ENCODE measurements at regions not wholly inside any gene's neighbourhood (a gene's known extent, or its start where the extent isn't known, plus 50 kb on each side); places are given as distances from the start of the nearest gene placed in this dataset.
A peak's percentile ranks its signal among the peaks of the same experiment; 100 is the strongest.
"Not testable (repeated sequence)": the region's sequence is repeated elsewhere in the genome, so short reads cannot be mapped to it uniquely, and the experiment has no call there.

DNA sequence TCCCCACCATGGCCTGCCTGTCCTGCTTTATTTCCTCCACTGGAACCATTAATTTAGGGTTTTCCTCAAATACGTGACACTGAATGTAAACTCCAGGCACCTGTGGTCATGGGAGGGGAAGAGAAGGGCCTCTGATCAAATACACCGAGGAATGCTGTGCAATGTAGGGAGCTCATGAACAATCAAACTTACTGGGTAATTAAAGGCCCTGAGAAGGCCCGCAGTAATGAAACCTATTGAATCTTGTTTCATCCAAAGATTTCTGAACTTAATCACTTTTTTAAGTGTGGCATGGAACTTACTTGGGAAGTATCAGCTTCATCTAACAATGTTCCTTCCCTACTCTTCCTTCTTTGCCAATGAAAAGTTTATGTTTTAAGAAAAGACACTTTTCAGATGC lies 299.8 kb downstream of the MIAT start:
- DNase-seq (ENCODE audit: low read depth in 2 of 3, low spot score in 2 of 3) = no peak

GRCh38 chr22:26957897-26958296 lies 300.5 kb downstream of the MIAT start:
- DNase-seq (ENCODE audit: low read depth in 2 of 3, low spot score in 2 of 3) = no peak

GRCh38 chr22:26958378-26958777 lies 301.0 kb downstream of the MIAT start:
- DNase-seq (ENCODE audit: low read depth in 2 of 3, low spot score in 2 of 3) = no peak

DNA sequence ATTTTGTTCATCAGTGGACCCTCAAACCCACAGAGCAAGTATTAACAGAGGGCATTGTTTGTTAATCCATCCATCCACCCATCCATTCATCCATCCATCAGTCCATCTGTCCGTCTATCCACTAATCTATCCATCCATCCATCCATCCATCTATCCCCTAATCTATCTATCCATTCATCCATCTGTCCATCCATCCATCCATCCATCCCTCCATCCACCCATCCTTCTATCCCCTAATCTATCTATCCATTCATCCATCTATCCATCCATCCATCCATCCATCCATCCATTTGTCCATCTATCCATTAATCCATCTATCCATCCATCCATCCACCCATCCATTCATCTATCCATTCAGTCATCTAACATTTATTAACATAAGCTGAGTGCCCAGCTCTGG lies 307.3 kb downstream of the MIAT start:
- no peak for DNase-seq (ENCODE audit: low read depth in 2 of 3, low spot score in 2 of 3)

DNA sequence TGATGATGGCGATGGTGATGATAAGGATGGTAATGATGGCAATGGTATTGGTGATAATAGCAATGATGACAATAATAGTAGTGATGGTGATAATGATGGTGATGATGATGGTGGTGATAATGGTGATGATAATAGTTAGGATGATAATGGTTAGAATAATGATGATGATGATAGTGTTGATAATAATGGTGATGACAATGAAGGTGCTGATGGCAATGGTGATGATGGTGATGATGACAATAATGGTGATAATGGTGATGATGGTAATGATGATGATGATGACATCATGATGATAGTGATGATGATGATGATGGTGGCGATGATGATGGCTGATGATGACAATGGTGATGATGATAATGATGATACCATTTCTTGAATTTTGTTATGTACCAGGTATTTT lies 309.9 kb downstream of the MIAT start:
- no peak for DNase-seq (ENCODE audit: low read depth in 2 of 3, low spot score in 2 of 3)

GRCh38 chr22:26968859-26969523 lies 311.6 kb downstream of the MIAT start:
- no peak for DNase-seq (ENCODE audit: low read depth in 2 of 3, low spot score in 2 of 3)

GRCh38 chr22:26970809-26971394 lies 313.5 kb downstream of the MIAT start:
- no peak for DNase-seq (ENCODE audit: low read depth in 2 of 3, low spot score in 2 of 3)

DNA sequence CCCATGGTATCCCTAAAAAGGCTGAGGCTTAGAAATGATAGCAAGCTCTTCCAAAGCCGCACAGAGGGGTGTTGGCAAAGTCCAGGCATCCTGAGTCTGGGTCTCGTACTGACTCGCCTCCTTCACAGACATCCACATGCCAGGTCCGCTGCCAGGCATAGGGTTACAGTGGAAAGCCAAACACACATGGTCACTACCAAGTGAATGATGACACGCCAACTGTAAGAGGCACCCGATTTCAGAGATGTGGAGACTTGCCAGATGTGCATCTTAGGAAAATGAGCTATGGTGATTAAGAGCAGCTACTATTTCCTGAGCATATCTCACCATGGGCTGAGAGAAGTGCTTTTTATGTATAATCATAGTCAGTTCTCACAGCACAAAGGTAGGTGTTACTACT lies 314.9 kb downstream of the MIAT start:
- no peak for DNase-seq (ENCODE audit: low read depth in 2 of 3, low spot score in 2 of 3)

DNA sequence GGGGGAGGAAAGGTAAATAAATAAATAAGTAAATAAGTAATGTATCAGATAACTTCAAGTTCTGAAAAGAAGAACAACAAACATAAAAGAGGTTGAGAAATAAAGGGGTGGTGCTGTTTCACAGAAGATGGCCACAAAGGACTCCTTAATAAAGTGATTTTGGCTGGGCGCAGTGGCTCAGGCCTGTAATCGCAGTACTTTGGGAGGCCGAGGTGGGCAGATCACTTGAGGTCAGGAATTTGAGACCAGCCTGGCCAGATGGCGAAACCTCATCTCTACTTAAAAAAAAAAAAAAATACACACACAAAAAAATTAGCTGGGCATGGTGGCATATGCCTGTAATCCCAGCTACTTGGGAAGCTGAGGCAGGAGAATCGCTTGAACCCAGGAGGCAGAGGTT lies 315.5 kb downstream of the MIAT start:
- not testable (repeated sequence) for DNase-seq (ENCODE audit: low read depth in 2 of 3, low spot score in 2 of 3)

GRCh38 chr22:26974034-26974433 lies 316.6 kb downstream of the MIAT start:
- no peak for DNase-seq (ENCODE audit: low read depth in 2 of 3, low spot score in 2 of 3)

DNA sequence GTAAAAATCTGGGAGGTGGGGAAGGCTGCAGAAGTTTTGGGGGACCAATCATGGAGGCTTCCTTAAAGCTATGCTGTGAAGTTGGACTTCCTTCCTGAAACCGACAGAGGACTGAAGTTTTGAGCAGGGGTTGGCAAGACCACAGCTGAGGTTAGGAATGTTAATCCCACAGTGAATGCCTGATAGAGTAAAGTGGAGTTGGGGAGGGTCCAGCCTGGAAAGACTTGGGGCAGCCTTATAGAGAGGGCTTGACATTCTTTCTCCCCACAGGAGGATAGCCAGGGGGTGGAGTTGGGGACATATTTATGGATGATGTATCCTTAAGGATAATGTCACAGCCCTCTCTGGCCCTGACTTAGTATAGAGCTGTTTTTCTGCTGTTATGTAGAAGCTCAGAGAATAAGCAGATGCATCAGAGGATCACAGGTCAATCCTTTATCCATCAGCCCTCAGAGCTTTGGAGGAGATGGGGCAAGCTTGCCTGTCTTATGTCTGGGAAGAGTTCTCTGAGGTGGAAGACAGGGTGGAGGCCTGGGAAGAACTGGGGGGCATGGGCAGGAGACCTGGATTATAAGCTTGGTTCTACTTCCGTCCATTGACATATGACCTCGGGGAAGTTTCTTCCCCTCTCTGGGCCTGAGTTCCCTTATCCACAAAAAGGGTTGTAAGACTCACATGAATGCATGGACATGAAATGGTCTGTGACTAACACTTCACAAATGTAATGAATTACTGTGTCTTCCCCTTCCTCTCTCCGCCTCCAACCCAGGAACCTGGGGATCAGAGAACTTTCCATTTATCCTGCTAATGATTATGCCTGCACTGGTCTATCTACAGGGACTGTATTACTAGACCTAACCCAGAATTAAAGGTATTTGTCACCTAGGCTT lies 317.8 kb downstream of the MIAT start:
- no peak for DNase-seq (ENCODE audit: low read depth in 2 of 3, low spot score in 2 of 3)

GRCh38 chr22:26975865-26976264 lies 318.5 kb downstream of the MIAT start:
- DNase-seq (ENCODE audit: low read depth in 2 of 3, low spot score in 2 of 3) = no peak

DNA sequence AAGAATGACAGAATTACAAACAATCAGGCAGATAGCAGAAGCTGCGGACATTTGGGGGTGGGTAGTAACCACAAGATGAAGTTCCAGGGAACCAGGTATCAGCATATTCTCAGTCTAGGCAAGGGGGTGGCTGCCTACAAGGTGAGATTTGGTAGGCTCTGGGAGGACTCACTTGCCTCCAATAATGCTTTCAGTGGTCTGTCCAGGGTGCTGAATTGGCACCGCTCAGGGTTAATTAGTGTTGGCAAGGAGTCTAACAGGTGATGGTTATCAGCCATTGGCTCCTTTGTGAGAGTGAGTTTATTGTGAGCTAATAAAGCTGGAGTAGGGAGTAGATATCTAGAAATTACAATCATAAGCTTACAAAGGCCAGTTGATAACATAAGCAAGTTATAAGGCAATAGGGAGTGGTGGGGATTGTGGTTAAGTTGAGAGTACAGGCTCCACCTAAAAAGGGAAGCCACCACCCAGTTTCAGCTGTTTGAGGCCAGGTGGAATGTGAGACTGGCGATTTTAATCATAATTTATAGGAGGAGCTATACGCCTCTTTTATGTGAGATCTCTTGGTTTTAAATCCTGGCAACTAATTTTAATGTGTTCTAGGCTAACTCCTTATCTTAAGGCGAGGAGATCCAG lies 320.5 kb downstream of the MIAT start:
- peak in 1 of 3 donors; percentile 7 for DNase-seq (ENCODE audit: low read depth in 2 of 3, low spot score in 2 of 3)

- DNase-seq (ENCODE audit: low read depth in 2 of 3, low spot score in 2 of 3) = no peak
Measured at GRCh38 chr22:26979294-26979693, 321.9 kb downstream of the MIAT start.

GRCh38 chr22:26981111-26981510 lies 323.7 kb downstream of the MIAT start:
- DNase-seq (ENCODE audit: low read depth in 2 of 3, low spot score in 2 of 3) = no peak

DNA sequence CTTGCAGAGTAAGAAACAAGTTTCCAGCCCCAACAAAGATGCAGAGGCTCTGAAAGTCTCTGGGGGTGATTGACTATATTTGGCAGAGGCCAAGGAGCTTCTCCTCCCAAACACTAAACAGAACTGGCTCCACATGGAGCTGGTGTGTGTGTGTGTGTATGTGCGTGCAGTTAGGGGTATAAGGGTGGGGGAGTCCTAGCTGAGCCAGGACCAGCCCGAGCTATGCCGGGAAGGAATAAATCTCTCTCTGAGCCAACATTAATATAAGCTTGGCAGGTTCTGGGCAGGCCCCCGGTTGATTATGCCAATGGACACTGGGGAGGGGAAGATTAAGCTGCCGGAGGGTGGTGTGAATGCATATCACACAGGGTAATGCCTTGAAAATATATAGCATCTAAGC lies 324.2 kb downstream of the MIAT start:
- DNase-seq (ENCODE audit: low read depth in 2 of 3, low spot score in 2 of 3) = no peak

DNA sequence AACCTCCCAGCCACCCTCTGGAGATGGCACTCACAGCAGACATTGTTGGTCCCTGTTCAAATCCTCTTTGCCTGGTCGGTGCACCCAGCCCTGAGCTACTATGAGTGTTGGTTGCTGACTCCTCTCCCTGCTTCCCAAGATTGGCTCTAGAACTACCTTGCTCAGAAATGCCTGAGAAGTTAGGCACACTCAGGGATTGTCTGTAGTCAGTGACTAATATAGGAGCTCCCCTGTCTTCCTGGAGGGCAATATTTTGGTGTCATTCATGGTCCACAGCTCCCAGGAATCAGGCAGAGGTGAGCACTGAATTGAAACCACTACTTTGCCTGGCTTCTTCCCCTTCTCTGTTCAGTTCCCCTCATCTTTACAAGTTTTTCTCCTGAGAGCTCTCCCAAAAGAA lies 325.9 kb downstream of the MIAT start:
- no peak for DNase-seq (ENCODE audit: low read depth in 2 of 3, low spot score in 2 of 3)

- peak in 1 of 3 donors; percentile 73 for DNase-seq (ENCODE audit: low read depth in 2 of 3, low spot score in 2 of 3)
Measured at GRCh38 chr22:26985206-26985605, 327.8 kb downstream of the MIAT start.

GRCh38 chr22:26985931-26986782 lies 328.8 kb downstream of the MIAT start:
- DNase-seq (ENCODE audit: low read depth in 2 of 3, low spot score in 2 of 3) = no peak

GRCh38 chr22:26986884-26987283 lies 329.5 kb downstream of the MIAT start:
- DNase-seq (ENCODE audit: low read depth in 2 of 3, low spot score in 2 of 3) = no peak

Data from hematopoietic multipotent progenitor cell (in vitro differentiated cells).